Astrocyte of the cerebellum (primary cell): ENCODE measurements at regions not wholly inside any gene's neighbourhood (a gene's known extent, or its start where the extent isn't known, plus 50 kb on each side); places are given as distances from the start of the nearest gene placed in this dataset.
"Not testable (repeated sequence)": the region's sequence is repeated elsewhere in the genome, so short reads cannot be mapped to it uniquely, and the experiment has no call there.

Experiments
- DNase-seq: peaks from one replicate; pipeline ENCODE4 v3.0.0-alpha.2; 2011; ENCODE audit warnings: low read depth
- H3K4me3 ChIP-seq: 2 replicates; pipeline ENCODE4 v1.5.1; 2011; ENCODE audit warnings: mild to moderate bottlenecking, low read depth, low read length, moderate library complexity
- in situ Hi-C: cut with HindIII; loops from 2 replicates; pipeline ENCODE4 v1.10.0; 2017; ENCODE audit warnings: low sequenced_read_pairs
- TF ChIP-seq, protein P1 (sequence below): IDR thresholded peaks from 2 replicates; pipeline ENCODE4 v1.5.1; 2012; ENCODE audit warnings: low read length, low read depth, moderate library complexity, mild to moderate bottlenecking; ENCODE audit errors: missing control alignments

- TF ChIP-seq, protein P1, sequence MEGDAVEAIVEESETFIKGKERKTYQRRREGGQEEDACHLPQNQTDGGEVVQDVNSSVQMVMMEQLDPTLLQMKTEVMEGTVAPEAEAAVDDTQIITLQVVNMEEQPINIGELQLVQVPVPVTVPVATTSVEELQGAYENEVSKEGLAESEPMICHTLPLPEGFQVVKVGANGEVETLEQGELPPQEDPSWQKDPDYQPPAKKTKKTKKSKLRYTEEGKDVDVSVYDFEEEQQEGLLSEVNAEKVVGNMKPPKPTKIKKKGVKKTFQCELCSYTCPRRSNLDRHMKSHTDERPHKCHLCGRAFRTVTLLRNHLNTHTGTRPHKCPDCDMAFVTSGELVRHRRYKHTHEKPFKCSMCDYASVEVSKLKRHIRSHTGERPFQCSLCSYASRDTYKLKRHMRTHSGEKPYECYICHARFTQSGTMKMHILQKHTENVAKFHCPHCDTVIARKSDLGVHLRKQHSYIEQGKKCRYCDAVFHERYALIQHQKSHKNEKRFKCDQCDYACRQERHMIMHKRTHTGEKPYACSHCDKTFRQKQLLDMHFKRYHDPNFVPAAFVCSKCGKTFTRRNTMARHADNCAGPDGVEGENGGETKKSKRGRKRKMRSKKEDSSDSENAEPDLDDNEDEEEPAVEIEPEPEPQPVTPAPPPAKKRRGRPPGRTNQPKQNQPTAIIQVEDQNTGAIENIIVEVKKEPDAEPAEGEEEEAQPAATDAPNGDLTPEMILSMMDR, result no peak
These were observed 918.4 kb downstream of the SORCS3 start for GRCh38 chr10:105559333-105560097.

DNA sequence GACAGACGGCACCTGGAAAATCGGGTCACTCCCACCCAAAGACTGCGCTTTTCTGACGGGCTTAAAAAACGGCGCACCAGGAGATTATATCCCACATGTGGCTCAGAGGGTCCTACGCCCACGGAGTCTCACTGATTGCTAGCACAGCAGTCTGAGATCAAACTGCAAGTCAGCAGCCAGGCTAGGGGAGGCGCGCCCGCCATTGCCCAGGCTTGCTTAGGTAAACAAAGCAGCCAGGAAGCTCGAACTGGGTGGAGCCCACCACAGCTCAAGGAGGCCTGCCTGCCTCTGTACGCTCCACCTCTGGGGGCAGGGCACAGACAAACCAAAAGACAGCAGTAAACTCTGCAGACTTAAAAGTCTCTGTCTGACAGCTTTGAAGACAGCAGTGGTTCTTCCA is 909.4 kb downstream of the SORCS3 start:
- DNase-seq, result not testable (repeated sequence)

More at GRCh38 chr10:105559333-105560097, 918.4 kb downstream of the SORCS3 start:
- no peak for DNase-seq
- in situ Hi-C loops, result no loop called here
- H3K4me3 ChIP-seq, result no peak overlapping the region

DNA sequence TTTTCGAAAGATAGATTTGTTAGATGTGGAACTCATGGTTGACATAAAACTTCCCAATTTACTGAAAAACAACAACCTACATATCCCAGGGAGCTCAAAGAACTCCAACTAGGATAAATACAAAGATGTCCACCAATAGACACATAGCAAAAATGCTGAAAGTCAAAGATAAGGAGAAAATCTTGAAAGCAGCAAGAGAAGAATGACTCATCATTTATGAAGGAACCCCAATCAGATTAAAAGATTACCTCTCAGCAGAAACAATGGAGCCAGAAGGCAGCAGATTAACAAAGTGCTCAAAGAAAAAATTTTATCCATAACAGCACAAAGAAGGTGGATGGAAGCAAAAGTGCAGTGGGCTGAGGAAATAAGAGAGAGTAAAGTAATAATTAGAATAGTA is 908.6 kb downstream of the SORCS3 start:
- in situ Hi-C loops, result no loop called here
- TF ChIP-seq, protein P1, result no peak
- no peak for DNase-seq
- H3K4me3 ChIP-seq, result no peak overlapping the region

More for the DNA sequence above, 909.4 kb downstream of the SORCS3 start:
- in situ Hi-C loops, H3K4me3 ChIP-seq: not testable (repeated sequence)

DNA sequence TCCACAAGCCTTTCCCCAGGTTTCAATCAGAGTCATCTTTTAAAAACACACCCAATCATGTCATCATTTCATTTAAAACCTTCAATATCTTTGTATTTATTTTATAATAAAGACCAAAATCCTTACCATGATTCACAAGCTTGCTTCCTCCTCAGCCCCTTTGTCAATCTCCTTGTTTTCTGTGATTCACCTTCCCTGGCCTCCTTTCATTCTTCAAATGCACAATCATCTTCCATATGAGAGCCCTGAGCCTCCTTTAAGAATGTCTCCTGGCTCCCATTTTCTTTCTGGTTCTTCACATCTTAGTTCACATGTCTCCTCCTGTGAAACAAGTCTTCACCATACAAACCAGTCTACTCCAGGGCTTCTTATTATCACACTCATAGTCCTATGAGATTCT is 904.0 kb downstream of the SORCS3 start:
- H3K4me3 ChIP-seq, result no peak overlapping the region
- TF ChIP-seq, protein P1, result no peak
- in situ Hi-C loops, result no loop called here
- DNase-seq, result no peak

DNA sequence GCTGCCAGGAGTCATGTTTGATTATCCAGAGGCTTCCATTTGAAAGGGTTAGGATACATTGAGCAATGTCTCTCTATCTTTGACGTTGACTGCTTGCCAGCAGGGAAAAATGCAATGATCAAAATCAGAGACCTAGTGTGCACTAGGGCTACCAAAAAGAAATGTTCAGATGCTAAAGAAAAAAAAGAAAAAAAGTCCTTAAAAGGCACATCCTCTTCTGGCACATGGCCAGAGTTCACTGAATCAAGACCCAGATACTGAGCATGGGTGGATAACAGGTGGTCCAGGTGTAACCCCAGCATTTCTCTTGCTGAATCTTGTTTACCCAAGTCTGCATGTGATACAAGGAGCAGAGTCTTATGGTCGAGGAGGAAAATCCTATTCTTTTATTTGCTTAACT is 899.3 kb downstream of the SORCS3 start:
- H3K4me3 ChIP-seq, result no peak overlapping the region
- TF ChIP-seq, protein P1, result no peak
- no peak for DNase-seq
- in situ Hi-C loops, result no loop called here

DNA sequence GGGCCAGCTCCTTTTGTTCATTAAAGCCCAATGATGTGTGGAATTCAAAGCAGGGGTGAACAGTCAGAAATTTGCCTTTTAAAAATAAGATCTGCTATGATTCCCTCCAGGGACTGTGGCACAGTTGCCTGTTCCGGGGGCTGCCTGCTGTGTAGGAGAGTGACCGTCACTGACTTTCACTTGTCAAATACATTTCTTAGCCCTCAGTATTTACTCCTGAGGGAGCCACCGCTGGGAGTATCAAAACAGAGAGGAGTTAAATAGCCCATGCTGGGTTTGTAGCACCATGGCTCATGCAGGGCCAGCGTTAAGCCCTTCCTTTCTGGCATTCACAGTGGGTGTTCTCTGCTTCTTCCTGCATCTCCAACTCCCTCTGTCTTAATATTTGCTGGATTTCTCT is 897.8 kb downstream of the SORCS3 start:
- TF ChIP-seq, protein P1, result no peak
- in situ Hi-C loops, result no loop called here
- no peak overlapping the region for H3K4me3 ChIP-seq
- DNase-seq, result no peak

DNA sequence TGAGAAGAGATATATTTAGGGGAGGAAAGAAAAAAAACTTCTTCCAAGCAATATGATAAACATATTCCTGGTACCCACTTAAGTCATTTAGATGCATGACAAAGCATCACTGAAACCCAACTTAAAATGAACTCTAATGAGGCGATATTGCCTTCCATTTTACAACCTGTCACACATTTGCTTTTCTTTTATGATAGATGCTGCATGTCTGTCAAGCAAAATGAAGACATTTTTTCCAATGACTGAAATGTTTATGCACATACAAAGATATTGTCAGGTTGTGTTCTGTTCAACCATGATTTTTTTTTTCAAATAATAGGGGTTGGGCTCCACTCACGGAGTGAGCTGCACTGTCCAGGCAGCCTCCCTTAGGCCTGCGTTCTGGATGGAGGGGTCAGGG is 894.4 kb downstream of the SORCS3 start:
- in situ Hi-C loops, result no loop called here
- DNase-seq, result no peak
- TF ChIP-seq, protein P1, result no peak
- no peak overlapping the region for H3K4me3 ChIP-seq
